ENCODE measurements at regions not wholly inside any gene's neighbourhood (a gene's known extent, or its start where the extent isn't known, plus 50 kb on each side); places are given as distances from the start of the nearest gene placed in this dataset.

GRCh38 chr1:193356249-193356648, 169.8 kb upstream of the B3GALT2 start:
- no peak for DNase-seq

GRCh38 chr1:193355626-193356025, 169.2 kb upstream of the B3GALT2 start:
- DNase-seq = no peak

GRCh38 chr1:193355178-193355577, 168.8 kb upstream of the B3GALT2 start:
- DNase-seq = no peak

GRCh38 chr1:193348769-193349535, 162.5 kb upstream of the B3GALT2 start:
- no peak for DNase-seq

GRCh38 chr1:193348091-193348768, 161.8 kb upstream of the B3GALT2 start:
- DNase-seq = no peak

DNA sequence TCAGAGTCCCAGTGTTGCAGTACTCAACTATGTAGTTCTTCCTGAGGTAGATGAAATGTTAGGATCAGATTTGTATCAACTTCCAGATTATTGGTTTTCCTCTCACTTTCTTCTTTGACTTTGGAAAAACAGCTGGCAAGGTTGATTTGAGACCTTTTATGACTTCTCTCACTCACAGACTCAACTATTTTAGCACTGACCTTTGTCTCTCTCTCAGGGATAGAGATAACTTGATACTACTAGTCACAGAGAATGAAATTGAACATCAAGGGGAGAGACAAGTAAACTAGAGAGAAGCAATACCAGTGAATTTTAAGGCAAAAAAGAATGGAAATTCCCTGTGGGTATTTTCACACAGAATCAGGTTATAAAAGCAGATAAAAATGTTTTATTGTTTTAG, 159.7 kb upstream of the B3GALT2 start:
- no peak for DNase-seq

DNA sequence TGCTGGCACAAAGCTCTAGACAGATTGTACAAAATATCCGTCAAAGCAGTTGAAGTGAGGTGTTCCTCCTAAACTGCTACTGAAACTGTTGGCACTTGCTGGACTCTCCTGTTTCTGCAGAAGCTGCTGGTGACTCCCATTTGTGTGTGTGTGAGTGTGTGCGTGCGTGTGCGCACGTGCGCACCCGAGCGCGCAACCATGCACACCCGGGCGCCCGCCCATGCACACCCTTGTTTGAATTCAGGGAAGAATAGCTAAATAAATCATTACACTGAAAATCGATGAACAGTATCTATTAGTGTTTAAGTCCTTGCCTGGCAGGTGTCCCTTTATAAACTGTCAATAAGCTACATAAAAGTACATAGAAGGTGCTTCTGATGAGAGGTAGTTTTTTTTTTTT, 156.4 kb upstream of the B3GALT2 start:
- no peak for DNase-seq

- DNase-seq = no peak
Measured at GRCh38 chr1:193340331-193340730, 153.9 kb upstream of the B3GALT2 start.

- DNase-seq = no peak
Measured at GRCh38 chr1:193339401-193339800, 153.0 kb upstream of the B3GALT2 start.

DNA sequence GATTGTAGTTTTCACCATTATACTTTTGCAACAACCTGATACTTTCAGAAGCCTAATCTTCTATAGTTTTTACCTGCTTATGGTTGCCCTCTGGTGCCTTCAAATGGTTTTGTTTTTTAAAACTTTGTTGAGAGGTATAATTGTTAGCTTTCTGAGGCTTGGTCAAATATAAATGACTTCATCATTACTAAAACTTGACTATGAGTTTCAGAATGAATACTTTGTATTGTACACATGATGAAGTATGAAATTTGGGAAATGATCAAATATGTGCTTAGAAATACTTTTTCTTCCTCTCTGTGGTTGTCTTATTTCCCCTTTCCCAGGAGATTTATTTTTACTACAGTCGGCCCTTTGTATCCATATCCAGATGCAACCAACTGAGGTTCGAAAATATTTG, 151.8 kb upstream of the B3GALT2 start:
- DNase-seq = no peak

DNA sequence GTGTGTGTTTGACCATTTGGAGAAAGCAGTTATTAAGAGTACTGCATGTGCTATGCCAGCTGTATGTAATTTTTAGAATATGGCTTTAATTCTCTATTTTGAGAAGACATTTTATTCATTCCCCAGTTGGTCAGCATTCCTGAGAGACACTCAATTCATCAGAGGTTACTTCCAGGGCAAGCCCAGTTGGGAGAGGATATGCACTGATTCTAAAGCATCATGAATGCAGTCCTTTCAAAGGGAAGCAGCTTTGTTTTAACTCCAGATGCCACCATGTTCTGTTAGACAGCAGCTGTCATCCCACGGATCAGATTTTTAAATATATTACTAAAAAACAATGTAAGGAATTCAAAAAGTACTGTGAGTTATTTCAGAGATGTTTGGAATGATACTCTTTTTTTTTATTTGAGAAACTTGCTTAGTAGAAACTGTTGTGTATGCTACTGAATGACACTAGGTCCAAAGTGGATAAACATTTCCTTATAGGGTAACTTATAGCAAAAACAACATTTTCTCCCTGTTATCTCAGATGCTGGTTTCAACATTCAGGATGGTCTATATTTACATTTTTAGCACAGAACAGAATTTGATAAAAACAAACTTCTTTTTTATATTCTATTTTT, 149.5 kb upstream of the B3GALT2 start:
- no peak for DNase-seq

GRCh38 chr1:193333166-193333565, 146.8 kb upstream of the B3GALT2 start:
- no peak for DNase-seq

DNA sequence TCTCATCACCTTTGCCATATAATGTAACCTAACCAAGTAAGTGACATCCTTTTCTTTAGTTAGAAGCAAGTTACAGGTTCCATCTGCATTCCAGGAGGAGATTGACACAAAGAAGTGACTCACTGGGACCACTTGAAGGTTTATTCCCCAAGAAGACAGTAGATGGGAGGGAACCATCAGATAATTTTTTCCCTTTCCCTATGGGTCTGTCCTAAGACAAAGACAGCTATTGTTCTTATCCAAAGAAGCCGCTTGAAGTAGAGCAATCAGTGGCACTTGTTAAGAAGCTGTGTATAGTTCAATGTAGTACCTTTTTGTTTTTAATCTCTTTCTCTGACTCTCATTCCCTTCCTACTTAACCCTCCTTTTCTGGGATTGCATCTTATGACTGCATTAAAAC, 139.9 kb upstream of the B3GALT2 start:
- DNase-seq = no peak

- no peak for DNase-seq
Measured at GRCh38 chr1:193325771-193326170, 139.4 kb upstream of the B3GALT2 start.

DNA sequence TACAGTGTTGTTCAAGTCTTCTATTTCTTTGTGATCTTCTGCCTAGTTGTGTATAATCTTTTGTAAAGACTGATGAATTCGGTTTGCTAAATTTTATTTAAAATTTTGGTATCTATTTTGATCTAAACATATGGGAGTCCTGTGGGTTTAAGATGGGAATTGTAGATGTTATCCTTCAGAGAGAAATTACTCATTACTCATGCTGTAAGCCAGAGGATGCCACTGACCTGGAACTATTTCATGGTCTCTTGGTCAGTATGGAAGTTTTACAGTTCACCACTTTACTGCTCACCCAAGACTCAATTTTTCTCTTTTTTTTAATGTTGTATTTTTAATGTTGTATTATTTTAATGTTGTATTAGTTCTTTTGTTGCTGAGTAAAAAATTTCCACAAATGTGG, 138.6 kb upstream of the B3GALT2 start:
- DNase-seq = no peak

- no peak for DNase-seq
Measured at GRCh38 chr1:193322211-193322610, 135.8 kb upstream of the B3GALT2 start.

DNA sequence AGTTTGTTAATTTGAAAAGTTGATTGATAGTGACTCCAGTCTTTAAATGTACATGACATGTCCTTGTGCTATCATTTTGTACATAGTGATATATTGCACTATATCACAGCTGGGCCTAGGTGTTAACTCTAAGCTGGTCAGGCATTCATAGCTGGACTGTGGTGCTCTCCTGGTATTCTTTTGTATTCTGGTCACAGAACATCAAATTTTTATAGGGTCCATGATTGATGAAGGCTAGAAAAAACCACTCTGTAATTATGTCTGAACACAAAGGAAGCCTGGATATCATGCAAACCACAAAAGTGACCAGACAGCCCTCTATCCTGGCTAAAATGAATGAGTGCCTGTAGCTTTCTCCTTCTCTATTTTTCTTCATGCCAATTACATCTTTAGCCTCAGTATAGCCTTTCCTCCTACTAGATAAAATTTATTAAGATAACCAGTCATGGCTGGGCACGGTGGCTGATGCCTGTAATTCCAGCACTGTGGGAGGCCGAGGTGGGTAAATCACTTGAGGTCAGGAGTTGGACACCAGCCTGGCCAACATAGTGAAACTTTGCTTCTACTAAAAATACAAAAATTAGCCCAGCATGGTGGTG, 134.9 kb upstream of the B3GALT2 start:
- no peak for DNase-seq

DNA sequence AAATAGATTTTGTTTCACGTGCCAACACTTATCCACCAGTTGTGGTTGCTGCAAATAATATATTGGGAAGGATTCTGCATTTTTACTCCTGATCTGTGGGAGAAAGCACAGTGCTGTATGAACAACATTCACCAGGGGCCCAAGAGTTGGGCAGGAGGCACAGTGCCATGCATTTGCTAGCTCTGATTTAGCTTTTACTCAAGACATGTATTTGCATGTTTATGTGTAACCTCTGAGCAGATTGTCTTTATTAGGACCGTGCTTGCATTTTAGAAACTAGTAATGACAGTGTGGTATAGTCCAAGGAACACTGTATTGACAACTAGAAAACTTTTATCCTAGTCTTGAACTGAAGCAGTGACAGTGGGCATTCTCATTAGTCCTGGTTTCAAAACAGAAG, 133.9 kb upstream of the B3GALT2 start:
- DNase-seq = no peak

- no peak for DNase-seq
Measured at GRCh38 chr1:193318347-193318746, 131.9 kb upstream of the B3GALT2 start.

DNA sequence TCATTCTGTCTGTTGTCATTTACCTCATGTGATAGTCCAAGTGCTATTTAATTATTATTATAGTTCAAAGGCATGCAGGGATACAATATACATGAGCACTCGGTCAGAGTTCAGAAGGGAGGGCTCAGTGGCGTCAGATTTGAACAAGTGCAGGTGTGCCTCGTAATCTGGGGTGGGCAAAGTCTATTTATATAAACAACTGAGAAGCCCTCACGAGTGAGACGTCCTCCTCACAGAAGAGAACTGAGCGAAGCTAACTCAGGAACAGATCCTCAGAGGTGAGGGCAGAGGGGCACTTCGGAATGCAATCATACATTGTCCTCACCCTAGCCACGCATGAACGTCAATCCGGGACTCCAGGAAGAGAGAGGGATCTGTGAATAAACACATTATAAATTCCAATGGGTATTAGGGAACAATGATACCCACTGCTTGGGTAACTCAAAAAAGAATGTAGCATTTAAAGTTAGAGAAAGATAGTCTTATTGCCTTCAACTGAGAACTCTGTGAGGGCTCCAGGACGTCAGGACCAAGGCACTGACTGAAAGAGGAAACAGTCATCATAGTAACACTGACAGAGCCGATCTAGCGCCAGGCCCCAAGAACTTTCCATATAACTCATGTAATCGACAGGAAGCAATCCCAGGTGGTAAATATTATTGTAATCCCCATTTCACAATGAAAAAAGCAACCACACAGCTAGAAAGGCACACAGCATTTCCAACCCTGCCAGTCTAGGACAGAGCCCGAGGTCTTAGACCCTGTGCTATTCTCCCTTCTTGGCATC, 127.1 kb upstream of the B3GALT2 start:
- DNase-seq = no peak

GRCh38 chr1:193312432-193312831, 126.0 kb upstream of the B3GALT2 start:
- no peak for DNase-seq

GRCh38 chr1:193311226-193311948, 125.0 kb upstream of the B3GALT2 start:
- no peak for DNase-seq
